ENCODE measurements at regions not wholly inside any gene's neighbourhood (a gene's known extent, or its start where the extent isn't known, plus 50 kb on each side); places are given as distances from the start of the nearest gene placed in this dataset.

- peaks cover 3% of the 10 kb centered on the region for H3K4me1 Mint-ChIP-seq (ENCODE audit: unreplicated experiment)
- no peak overlapping the region for H3K4me3 Mint-ChIP-seq (ENCODE audit: unreplicated experiment)
- no peaks in the 10 kb centered on the region for H3K36me3 Mint-ChIP-seq (ENCODE audit: low read depth, unreplicated experiment)
- no peaks in the 10 kb centered on the region for H3K9me3 Mint-ChIP-seq (ENCODE audit: unreplicated experiment)
- no peaks in the 10 kb centered on the region for H3K27me3 Mint-ChIP-seq (ENCODE audit: unreplicated experiment)
- no peak for TF ChIP-seq CTCF (IDR thresholded peaks at IDR 0.05; ENCODE audit: unreplicated experiment)
- DNase-seq (ENCODE audit: low spot score), result no peak
- H3K27ac Mint-ChIP-seq (ENCODE audit: unreplicated experiment), result no peak overlapping the region
Observed at GRCh38 chr4:24102621-24103020, 212.8 kb upstream of the PPARGC1A start.

- no peak overlapping the region for H3K27ac Mint-ChIP-seq (ENCODE audit: unreplicated experiment)
- no peaks in the 10 kb centered on the region for H3K36me3 Mint-ChIP-seq (ENCODE audit: low read depth, unreplicated experiment)
- no peak for TF ChIP-seq CTCF (IDR thresholded peaks at IDR 0.05; ENCODE audit: unreplicated experiment)
- peaks cover 3% of the 10 kb centered on the region for H3K4me1 Mint-ChIP-seq (ENCODE audit: unreplicated experiment)
- no peak overlapping the region for H3K4me3 Mint-ChIP-seq (ENCODE audit: unreplicated experiment)
- H3K27me3 Mint-ChIP-seq (ENCODE audit: unreplicated experiment), result no peaks in the 10 kb centered on the region
- DNase-seq (ENCODE audit: low spot score), result no peak
- no peaks in the 10 kb centered on the region for H3K9me3 Mint-ChIP-seq (ENCODE audit: unreplicated experiment)
Observed at GRCh38 chr4:24096603-24097002, 206.8 kb upstream of the PPARGC1A start.

- Mint-ChIP-seq H3K27ac (ENCODE audit: unreplicated experiment) (no peak overlapping the region), H3K27me3 (ENCODE audit: unreplicated experiment) (no peaks in the 10 kb centered on the region), H3K4me1 (ENCODE audit: unreplicated experiment) (peaks cover 3% of the 10 kb centered on the region), H3K4me3 (ENCODE audit: unreplicated experiment) (no peak overlapping the region), H3K36me3 (ENCODE audit: low read depth, unreplicated experiment) (no peaks in the 10 kb centered on the region), H3K9me3 (ENCODE audit: unreplicated experiment) (no peaks in the 10 kb centered on the region)
- DNase-seq (ENCODE audit: low spot score), result no peak
- no peak for TF ChIP-seq CTCF (IDR thresholded peaks at IDR 0.05; ENCODE audit: unreplicated experiment)
Observed at GRCh38 chr4:24094726-24095125, 204.9 kb upstream of the PPARGC1A start.

GRCh38 chr4:24093446-24093845, 203.6 kb upstream of the PPARGC1A start:
- Mint-ChIP-seq H3K9me3 (ENCODE audit: unreplicated experiment) (no peaks in the 10 kb centered on the region), H3K4me3 (ENCODE audit: unreplicated experiment) (no peak overlapping the region), H3K36me3 (ENCODE audit: low read depth, unreplicated experiment) (no peaks in the 10 kb centered on the region), H3K27ac (ENCODE audit: unreplicated experiment) (no peak overlapping the region), H3K27me3 (ENCODE audit: unreplicated experiment) (peaks cover 2% of the 10 kb centered on the region), H3K4me1 (ENCODE audit: unreplicated experiment) (no peaks in the 10 kb centered on the region)
- no peak for TF ChIP-seq CTCF (IDR thresholded peaks at IDR 0.05; ENCODE audit: unreplicated experiment)
- DNase-seq (ENCODE audit: low spot score), result no peak

GRCh38 chr4:24091639-24092233, 201.9 kb upstream of the PPARGC1A start:
- TF ChIP-seq CTCF (IDR thresholded peaks at IDR 0.05; ENCODE audit: unreplicated experiment), result no peak

More at GRCh38 chr4:24091639-24092233, 201.9 kb upstream of the PPARGC1A start:
- H3K9me3 Mint-ChIP-seq (ENCODE audit: unreplicated experiment), result no peaks in the 10 kb centered on the region
- DNase-seq (ENCODE audit: low spot score), result no peak
- H3K27ac Mint-ChIP-seq (ENCODE audit: unreplicated experiment), result no peak overlapping the region
- H3K4me3 Mint-ChIP-seq (ENCODE audit: unreplicated experiment), result no peak overlapping the region
- H3K36me3 Mint-ChIP-seq (ENCODE audit: low read depth, unreplicated experiment), result no peaks in the 10 kb centered on the region
- H3K27me3 Mint-ChIP-seq (ENCODE audit: unreplicated experiment), result peaks cover 2% of the 10 kb centered on the region
- H3K4me1 Mint-ChIP-seq (ENCODE audit: unreplicated experiment), result no peaks in the 10 kb centered on the region
